ENCODE measurements at regions not wholly inside any gene's neighbourhood (a gene's known extent, or its start where the extent isn't known, plus 50 kb on each side); places are given as distances from the start of the nearest gene placed in this dataset.

DNA sequence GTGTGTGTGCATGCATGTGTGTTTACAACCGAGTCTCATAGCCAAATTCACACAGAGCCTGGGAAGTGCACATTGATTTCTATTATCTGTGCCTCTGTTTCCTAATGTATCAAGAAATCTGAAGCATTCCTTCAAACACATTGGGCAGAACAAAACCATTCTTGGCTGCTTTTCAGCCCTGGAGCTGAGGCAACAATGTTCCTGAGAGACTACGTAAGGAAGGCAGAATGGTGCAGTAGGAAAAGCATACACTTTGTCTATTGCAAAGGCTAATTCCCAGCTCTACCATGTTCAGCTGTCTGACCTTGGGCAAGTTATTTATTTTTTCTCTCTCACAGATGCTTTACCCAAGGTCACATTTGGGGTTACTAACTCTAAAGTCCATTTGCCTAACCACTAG, 575.5 kb downstream of the SOX6 start:
- H3K79me2 ChIP-seq (ENCODE audit: insufficient read depth, low read length): no peaks in the 10 kb centered on the region
- no peaks in the 10 kb centered on the region for H3F3A ChIP-seq (ENCODE audit: low read depth)
- no peak overlapping the region for H2AFZ ChIP-seq (ENCODE audit: low read length)
- H3K9ac ChIP-seq (ENCODE audit: low read depth, low read length, poor library complexity, severe bottlenecking): no peak overlapping the region
- TF ChIP-seq EZH2phosphoT487 (IDR thresholded peaks at IDR 0.05; ENCODE audit: borderline replicate concordance): no peak
- TF ChIP-seq, protein P1, sequence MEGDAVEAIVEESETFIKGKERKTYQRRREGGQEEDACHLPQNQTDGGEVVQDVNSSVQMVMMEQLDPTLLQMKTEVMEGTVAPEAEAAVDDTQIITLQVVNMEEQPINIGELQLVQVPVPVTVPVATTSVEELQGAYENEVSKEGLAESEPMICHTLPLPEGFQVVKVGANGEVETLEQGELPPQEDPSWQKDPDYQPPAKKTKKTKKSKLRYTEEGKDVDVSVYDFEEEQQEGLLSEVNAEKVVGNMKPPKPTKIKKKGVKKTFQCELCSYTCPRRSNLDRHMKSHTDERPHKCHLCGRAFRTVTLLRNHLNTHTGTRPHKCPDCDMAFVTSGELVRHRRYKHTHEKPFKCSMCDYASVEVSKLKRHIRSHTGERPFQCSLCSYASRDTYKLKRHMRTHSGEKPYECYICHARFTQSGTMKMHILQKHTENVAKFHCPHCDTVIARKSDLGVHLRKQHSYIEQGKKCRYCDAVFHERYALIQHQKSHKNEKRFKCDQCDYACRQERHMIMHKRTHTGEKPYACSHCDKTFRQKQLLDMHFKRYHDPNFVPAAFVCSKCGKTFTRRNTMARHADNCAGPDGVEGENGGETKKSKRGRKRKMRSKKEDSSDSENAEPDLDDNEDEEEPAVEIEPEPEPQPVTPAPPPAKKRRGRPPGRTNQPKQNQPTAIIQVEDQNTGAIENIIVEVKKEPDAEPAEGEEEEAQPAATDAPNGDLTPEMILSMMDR (conservative IDR thresholded peaks at IDR 0.05; ENCODE audit: low read length): no peak
- no peak overlapping the region for H3K4me2 ChIP-seq (ENCODE audit: low read depth, low read length, poor library complexity, severe bottlenecking)
- H4K20me1 ChIP-seq (ENCODE audit: insufficient read depth, low read length, poor library complexity, severe bottlenecking): no peaks in the 10 kb centered on the region
- H3K27me3 ChIP-seq (ENCODE audit: insufficient read depth, low read length, poor library complexity, severe bottlenecking): no peaks in the 10 kb centered on the region
- no peaks in the 10 kb centered on the region for H3K9me3 ChIP-seq (ENCODE audit: insufficient read depth, low read depth, low read length)
- H3K4me3 ChIP-seq (ENCODE audit: low read length, poor library complexity, severe bottlenecking): no peak overlapping the region
- H3K9me2 ChIP-seq (replicated peaks; ENCODE audit: low read depth, low read length): no peaks in the 10 kb centered on the region
- no peaks in the 10 kb centered on the region for H3K36me3 ChIP-seq (ENCODE audit: insufficient read depth, low read length)
- H3K4me1 ChIP-seq (ENCODE audit: insufficient read depth, low read length, poor library complexity, severe bottlenecking): no peaks in the 10 kb centered on the region

DNA sequence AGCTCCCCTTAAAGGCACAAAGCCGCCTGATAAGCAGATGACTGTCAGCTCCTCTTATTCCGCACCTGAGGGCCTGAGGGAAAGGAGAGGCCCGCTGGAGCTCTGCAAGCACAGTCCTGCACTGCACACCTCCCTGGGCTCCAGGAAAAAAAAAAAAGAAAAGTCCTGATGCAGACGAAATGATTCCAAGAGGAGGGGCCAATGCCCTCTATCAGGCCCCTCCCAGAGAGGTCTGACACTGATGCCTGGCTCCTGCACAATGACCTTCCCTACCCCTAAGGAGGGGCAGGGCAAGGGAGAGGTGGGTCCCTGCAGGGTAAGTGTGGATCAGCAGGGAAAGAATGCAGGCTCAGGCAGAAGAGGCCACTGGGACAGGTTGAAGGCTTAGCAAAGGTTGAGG, 572.7 kb downstream of the SOX6 start:
- Histone ChIP-seq H3K9ac (ENCODE audit: low read depth, low read length, poor library complexity, severe bottlenecking) (no peak overlapping the region), H3K79me2 (ENCODE audit: insufficient read depth, low read length) (no peaks in the 10 kb centered on the region), H3K9me2 (replicated peaks; ENCODE audit: low read depth, low read length) (no peaks in the 10 kb centered on the region), H3K27me3 (ENCODE audit: insufficient read depth, low read length, poor library complexity, severe bottlenecking) (no peaks in the 10 kb centered on the region), H3K36me3 (ENCODE audit: insufficient read depth, low read length) (no peaks in the 10 kb centered on the region), H3K4me1 (ENCODE audit: insufficient read depth, low read length, poor library complexity, severe bottlenecking) (no peaks in the 10 kb centered on the region), H3K4me3 (ENCODE audit: low read length, poor library complexity, severe bottlenecking) (no peak overlapping the region), H4K20me1 (ENCODE audit: insufficient read depth, low read length, poor library complexity, severe bottlenecking) (no peaks in the 10 kb centered on the region), H3F3A (ENCODE audit: low read depth) (no peaks in the 10 kb centered on the region), H3K9me3 (ENCODE audit: insufficient read depth, low read depth, low read length) (no peaks in the 10 kb centered on the region), H2AFZ (ENCODE audit: low read length) (no peak overlapping the region), H3K4me2 (ENCODE audit: low read depth, low read length, poor library complexity, severe bottlenecking) (no peak overlapping the region)
- TF ChIP-seq, protein P1 (conservative IDR thresholded peaks at IDR 0.05; ENCODE audit: low read length): no peak
- TF ChIP-seq EZH2phosphoT487 (IDR thresholded peaks at IDR 0.05; ENCODE audit: borderline replicate concordance): no peak

DNA sequence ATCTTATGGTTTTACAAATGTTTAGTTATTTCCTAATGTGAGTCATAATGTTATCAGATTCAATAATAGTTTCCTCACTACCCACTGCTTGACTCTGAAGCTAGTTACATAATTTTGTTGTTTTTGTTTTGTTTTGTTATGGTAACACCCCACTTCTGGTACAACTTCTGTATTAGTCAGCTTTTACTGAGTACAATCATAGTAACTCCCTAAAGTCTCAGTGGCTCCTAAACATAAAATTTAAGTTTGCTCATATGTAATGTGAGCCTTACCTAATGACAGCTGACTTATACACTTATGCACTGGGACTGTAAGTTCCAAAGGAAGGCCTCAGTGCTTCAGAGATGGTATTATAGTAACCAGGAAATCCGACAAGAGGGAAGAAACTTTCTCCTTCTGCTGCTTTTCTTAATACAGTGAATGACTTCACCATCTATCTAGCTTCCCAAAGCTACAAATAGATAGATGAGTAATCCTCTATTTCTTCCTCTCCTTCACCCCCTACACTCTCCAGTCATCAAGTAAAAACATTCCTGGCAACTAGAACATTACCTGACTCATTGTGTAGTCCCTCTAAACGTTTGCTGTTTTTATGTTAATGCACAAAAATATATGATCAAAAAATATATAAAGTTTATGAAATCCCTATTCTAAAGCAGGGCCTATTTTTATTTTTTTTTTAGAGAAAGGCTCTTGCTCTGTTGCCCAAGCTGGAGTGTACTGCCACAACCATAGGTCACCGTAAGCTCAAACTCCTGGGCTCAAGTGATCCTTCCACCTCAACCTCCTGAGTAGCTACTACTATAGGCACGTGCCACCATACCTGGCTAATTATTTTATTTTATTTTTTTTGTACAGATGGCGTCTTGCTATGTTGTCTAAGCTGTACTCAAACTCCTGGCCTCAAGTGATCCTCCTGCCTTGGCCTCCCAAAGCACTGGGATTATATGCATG, 563.0 kb downstream of the SOX6 start:
- H3K9ac ChIP-seq (ENCODE audit: low read depth, low read length, poor library complexity, severe bottlenecking): no peak overlapping the region
- no peak overlapping the region for H3K4me3 ChIP-seq (ENCODE audit: low read length, poor library complexity, severe bottlenecking)
- H3K9me3 ChIP-seq (ENCODE audit: insufficient read depth, low read depth, low read length): no peaks in the 10 kb centered on the region
- TF ChIP-seq EZH2phosphoT487 (IDR thresholded peaks at IDR 0.05; ENCODE audit: borderline replicate concordance): no peak
- TF ChIP-seq, protein P1 (conservative IDR thresholded peaks at IDR 0.05; ENCODE audit: low read length): no peak
- H3K4me2 ChIP-seq (ENCODE audit: low read depth, low read length, poor library complexity, severe bottlenecking): no peak overlapping the region
- no peaks in the 10 kb centered on the region for H3K4me1 ChIP-seq (ENCODE audit: insufficient read depth, low read length, poor library complexity, severe bottlenecking)
- no peaks in the 10 kb centered on the region for H3K27me3 ChIP-seq (ENCODE audit: insufficient read depth, low read length, poor library complexity, severe bottlenecking)
- H3K36me3 ChIP-seq (ENCODE audit: insufficient read depth, low read length): no peaks in the 10 kb centered on the region
- H4K20me1 ChIP-seq (ENCODE audit: insufficient read depth, low read length, poor library complexity, severe bottlenecking): no peaks in the 10 kb centered on the region
- no peaks in the 10 kb centered on the region for H3K79me2 ChIP-seq (ENCODE audit: insufficient read depth, low read length)
- no peaks in the 10 kb centered on the region for H3K9me2 ChIP-seq (replicated peaks; ENCODE audit: low read depth, low read length)
- no peak overlapping the region for H2AFZ ChIP-seq (ENCODE audit: low read length)
- H3F3A ChIP-seq (ENCODE audit: low read depth): no peaks in the 10 kb centered on the region
